ENCODE measurements at regions not wholly inside any gene's neighbourhood (a gene's known extent, or its start where the extent isn't known, plus 50 kb on each side); places are given as distances from the start of the nearest gene placed in this dataset.

- Histone ChIP-seq H3K4me1 (ENCODE audit: control insufficient read depth in 4 of 4, insufficient read depth in 4 of 4, low read length in 3 of 4) (no peaks in the 10 kb centered on the region), H3K27me3 (ENCODE audit: control insufficient read depth in 4 of 4, insufficient read depth in 4 of 4, low read length in 3 of 4) (peaks cover 0 to 4% (median 1%) of the 10 kb centered on the region in 4 donors), H3K36me3 (ENCODE audit: control insufficient read depth in 4 of 4, insufficient read depth in 3 of 4, low read depth in 1 of 4, low read length in 3 of 4) (no peaks in the 10 kb centered on the region), H3K9me3 (ENCODE audit: control insufficient read depth in 4 of 4, low read length in 3 of 4) (peaks cover 7 to 20% (median 11%) of the 10 kb centered on the region in 4 donors), H3K9ac (ENCODE audit: low read depth in 1 of 2, low read length in 2 of 2) (no peak overlapping the region), H3K27ac (ENCODE audit: low read depth in 1 of 2, low read length in 2 of 2) (no peak overlapping the region), H3K4me3 (ENCODE audit: low read depth in 1 of 3, low read length in 3 of 3) (no peak overlapping the region)
- TF ChIP-seq EGR1 (IDR thresholded peaks at IDR 0.05; ENCODE audit: low read depth in 2 of 2) (no peak), SP1 (IDR thresholded peaks at IDR 0.05) (no peak), TAF1 (conservative IDR thresholded peaks at IDR 0.05) (no peak), NR2F2 (IDR thresholded peaks at IDR 0.05) (no peak), GABPA (IDR thresholded peaks at IDR 0.05 in 1 of 2, conservative IDR thresholded peaks at IDR 0.05 in 1 of 2) (no peak), YY1 (IDR thresholded peaks at IDR 0.05) (no peak), CTCF (IDR thresholded peaks at IDR 0.05; ENCODE audit: low read depth, low read length, missing input control) (no peak), FOXA1 (IDR thresholded peaks at IDR 0.05) (no peak), REST (IDR thresholded peaks at IDR 0.05) (no peak), FOXA2 (IDR thresholded peaks at IDR 0.05) (no peak), JUND (IDR thresholded peaks at IDR 0.05) (no peak), HNF4G (IDR thresholded peaks at IDR 0.05) (no peak), RAD21 (IDR thresholded peaks at IDR 0.05) (no peak), HNF4A (conservative IDR thresholded peaks at IDR 0.05) (no peak), RXRA (IDR thresholded peaks at IDR 0.05) (no peak)
- TF ChIP-seq, protein P1, sequence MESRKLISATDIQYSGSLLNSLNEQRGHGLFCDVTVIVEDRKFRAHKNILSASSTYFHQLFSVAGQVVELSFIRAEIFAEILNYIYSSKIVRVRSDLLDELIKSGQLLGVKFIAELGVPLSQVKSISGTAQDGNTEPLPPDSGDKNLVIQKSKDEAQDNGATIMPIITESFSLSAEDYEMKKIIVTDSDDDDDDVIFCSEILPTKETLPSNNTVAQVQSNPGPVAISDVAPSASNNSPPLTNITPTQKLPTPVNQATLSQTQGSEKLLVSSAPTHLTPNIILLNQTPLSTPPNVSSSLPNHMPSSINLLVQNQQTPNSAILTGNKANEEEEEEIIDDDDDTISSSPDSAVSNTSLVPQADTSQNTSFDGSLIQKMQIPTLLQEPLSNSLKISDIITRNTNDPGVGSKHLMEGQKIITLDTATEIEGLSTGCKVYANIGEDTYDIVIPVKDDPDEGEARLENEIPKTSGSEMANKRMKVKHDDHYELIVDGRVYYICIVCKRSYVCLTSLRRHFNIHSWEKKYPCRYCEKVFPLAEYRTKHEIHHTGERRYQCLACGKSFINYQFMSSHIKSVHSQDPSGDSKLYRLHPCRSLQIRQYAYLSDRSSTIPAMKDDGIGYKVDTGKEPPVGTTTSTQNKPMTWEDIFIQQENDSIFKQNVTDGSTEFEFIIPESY (IDR thresholded peaks at IDR 0.05): no peak
- TF ChIP-seq, protein P2, sequence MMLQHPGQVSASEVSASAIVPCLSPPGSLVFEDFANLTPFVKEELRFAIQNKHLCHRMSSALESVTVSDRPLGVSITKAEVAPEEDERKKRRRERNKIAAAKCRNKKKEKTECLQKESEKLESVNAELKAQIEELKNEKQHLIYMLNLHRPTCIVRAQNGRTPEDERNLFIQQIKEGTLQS (IDR thresholded peaks at IDR 0.05): no peak
- TF ChIP-seq, protein P3, sequence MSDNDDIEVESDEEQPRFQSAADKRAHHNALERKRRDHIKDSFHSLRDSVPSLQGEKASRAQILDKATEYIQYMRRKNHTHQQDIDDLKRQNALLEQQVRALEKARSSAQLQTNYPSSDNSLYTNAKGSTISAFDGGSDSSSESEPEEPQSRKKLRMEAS (IDR thresholded peaks at IDR 0.05): no peak
- no peak for DNase-seq (ENCODE audit: low spot score)
Measured at GRCh38 chr2:118525346-118525745, 322.1 kb downstream of the EN1 start.

Measured in liver (tissue), 7 donors.